Loucy (cell line): ENCODE measurements at regions not wholly inside any gene's neighbourhood (a gene's known extent, or its start where the extent isn't known, plus 50 kb on each side); places are given as distances from the start of the nearest gene placed in this dataset.

Experiments
- CTCF ChIP-seq: fragments of 200-600 bp; sonication (generic); conservative IDR thresholded peaks from 2 replicates; pipeline ENCODE4 v1.5.1; 2014; ENCODE audit warnings: mild to moderate bottlenecking, antibody characterized with exemption, low read length
- EZH2phosphoT487 ChIP-seq: fragments of 200-600 bp; IDR thresholded peaks from 2 replicates; pipeline ENCODE4 v1.6.1; 2018; ENCODE audit warnings: antibody characterized with exemption, mild to moderate bottlenecking, moderate library complexity, borderline replicate concordance

GRCh38 chrX:10390187-10390586 lies 230.2 kb downstream of the MID1 start:
- no peak for TF ChIP-seq CTCF
- no peak for TF ChIP-seq EZH2phosphoT487
